Ishikawa (cell line): ENCODE measurements at regions not wholly inside any gene's neighbourhood (a gene's known extent, or its start where the extent isn't known, plus 50 kb on each side); places are given as distances from the start of the nearest gene placed in this dataset.

ENCODE experiments used
- CEBPB ChIP-seq: IDR thresholded peaks from 2 replicates; pipeline ENCODE4 v1.6.1; 2012
- CREB1 ChIP-seq: IDR thresholded peaks from 2 replicates; pipeline ENCODE4 v1.6.1; 2012; ENCODE audit warnings: low read depth
- EGR1 ChIP-seq: IDR thresholded peaks from 2 replicates; pipeline ENCODE4 v1.6.1; 2012
- EP300 ChIP-seq: IDR thresholded peaks from 2 replicates; pipeline ENCODE4 v1.6.1; 2012; ENCODE audit warnings: borderline replicate concordance
- FOXM1 ChIP-seq: IDR thresholded peaks from 2 replicates; pipeline ENCODE4 v1.6.1; 2012; ENCODE audit warnings: low read depth, borderline replicate concordance
- NFIC ChIP-seq: IDR thresholded peaks from 2 replicates; pipeline ENCODE4 v1.6.1; 2012
- RAD21 ChIP-seq: IDR thresholded peaks from 2 replicates; pipeline ENCODE4 v1.6.1; 2012; ENCODE audit warnings: low read depth
- TAF1 ChIP-seq: IDR thresholded peaks from 2 replicates; pipeline ENCODE4 v1.6.1; 2012; ENCODE audit warnings: low read depth, mild to moderate bottlenecking
- TCF12 ChIP-seq: IDR thresholded peaks from 2 replicates; pipeline ENCODE4 v1.6.1; 2012; ENCODE audit warnings: low read depth
- TEAD4 ChIP-seq: IDR thresholded peaks from 2 replicates; pipeline ENCODE4 v1.6.1; 2012
- YY1 ChIP-seq: IDR thresholded peaks from 2 replicates; pipeline ENCODE4 v1.6.1; 2012; ENCODE audit warnings: low read depth
- ZBTB7A ChIP-seq: IDR thresholded peaks from 2 replicates; pipeline ENCODE4 v1.6.1; 2012; ENCODE audit warnings: low read depth
- TF ChIP-seq, protein P1 (sequence below): IDR thresholded peaks from 2 replicates; pipeline ENCODE4 v1.6.1; 2012
- TF ChIP-seq, protein P2 (sequence below): IDR thresholded peaks from 2 replicates; pipeline ENCODE4 v1.6.1; 2012; ENCODE audit warnings: low read depth, mild to moderate bottlenecking
- TF ChIP-seq, protein P3 (sequence below): IDR thresholded peaks from 2 replicates; pipeline ENCODE4 v1.6.1; 2012

DNA sequence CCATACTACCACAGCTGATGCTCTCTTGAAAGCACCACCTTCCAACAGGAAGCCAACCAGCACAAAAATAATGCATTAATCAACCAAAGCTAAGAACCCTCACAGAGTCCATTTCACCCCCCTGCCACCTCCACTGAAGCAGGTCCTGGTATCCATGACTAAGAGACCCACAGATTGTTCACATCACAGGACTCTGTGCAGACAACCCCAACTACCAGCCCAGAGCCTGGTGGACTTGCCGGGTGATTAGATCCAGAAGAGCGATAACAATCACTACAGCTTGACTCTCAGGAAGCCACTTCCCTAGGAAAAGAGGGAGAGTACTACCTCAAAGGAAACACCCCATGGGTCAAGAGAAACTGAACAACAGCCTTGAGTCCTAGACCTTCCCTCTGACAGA is 528.1 kb downstream of the KIF20B start:
- TF ChIP-seq NFIC (no peak), ZBTB7A (no peak), FOXM1 (no peak)
- TF ChIP-seq, protein P1, sequence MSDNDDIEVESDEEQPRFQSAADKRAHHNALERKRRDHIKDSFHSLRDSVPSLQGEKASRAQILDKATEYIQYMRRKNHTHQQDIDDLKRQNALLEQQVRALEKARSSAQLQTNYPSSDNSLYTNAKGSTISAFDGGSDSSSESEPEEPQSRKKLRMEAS = no peak

DNA sequence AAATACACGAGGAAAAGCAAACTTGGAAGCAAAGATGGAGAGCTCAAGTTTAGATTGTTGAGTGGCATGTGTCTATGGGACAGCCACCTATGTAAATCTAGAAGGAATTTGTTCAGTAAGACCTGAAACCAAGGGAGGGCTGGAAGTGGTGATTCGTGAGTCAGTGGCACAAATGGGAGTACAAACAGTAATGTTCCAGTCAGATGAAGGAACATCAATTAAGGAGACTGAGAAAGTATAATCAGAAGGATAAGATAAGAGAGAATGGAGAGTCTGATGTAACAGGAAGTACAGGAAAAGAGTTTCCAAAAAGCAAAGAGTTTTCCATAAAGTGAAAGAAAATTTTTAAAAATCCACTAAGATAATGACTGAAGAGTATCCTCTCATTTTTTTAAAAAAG is 544.2 kb downstream of the KIF20B start:
- no peak for TF ChIP-seq CREB1
- no peak for TF ChIP-seq YY1
- no peak for TF ChIP-seq EP300
- no peak for TF ChIP-seq TAF1
- TF ChIP-seq FOXM1 = no peak
- TF ChIP-seq, protein P2, sequence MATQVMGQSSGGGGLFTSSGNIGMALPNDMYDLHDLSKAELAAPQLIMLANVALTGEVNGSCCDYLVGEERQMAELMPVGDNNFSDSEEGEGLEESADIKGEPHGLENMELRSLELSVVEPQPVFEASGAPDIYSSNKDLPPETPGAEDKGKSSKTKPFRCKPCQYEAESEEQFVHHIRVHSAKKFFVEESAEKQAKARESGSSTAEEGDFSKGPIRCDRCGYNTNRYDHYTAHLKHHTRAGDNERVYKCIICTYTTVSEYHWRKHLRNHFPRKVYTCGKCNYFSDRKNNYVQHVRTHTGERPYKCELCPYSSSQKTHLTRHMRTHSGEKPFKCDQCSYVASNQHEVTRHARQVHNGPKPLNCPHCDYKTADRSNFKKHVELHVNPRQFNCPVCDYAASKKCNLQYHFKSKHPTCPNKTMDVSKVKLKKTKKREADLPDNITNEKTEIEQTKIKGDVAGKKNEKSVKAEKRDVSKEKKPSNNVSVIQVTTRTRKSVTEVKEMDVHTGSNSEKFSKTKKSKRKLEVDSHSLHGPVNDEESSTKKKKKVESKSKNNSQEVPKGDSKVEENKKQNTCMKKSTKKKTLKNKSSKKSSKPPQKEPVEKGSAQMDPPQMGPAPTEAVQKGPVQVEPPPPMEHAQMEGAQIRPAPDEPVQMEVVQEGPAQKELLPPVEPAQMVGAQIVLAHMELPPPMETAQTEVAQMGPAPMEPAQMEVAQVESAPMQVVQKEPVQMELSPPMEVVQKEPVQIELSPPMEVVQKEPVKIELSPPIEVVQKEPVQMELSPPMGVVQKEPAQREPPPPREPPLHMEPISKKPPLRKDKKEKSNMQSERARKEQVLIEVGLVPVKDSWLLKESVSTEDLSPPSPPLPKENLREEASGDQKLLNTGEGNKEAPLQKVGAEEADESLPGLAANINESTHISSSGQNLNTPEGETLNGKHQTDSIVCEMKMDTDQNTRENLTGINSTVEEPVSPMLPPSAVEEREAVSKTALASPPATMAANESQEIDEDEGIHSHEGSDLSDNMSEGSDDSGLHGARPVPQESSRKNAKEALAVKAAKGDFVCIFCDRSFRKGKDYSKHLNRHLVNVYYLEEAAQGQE = no peak
- no peak for TF ChIP-seq EGR1

DNA sequence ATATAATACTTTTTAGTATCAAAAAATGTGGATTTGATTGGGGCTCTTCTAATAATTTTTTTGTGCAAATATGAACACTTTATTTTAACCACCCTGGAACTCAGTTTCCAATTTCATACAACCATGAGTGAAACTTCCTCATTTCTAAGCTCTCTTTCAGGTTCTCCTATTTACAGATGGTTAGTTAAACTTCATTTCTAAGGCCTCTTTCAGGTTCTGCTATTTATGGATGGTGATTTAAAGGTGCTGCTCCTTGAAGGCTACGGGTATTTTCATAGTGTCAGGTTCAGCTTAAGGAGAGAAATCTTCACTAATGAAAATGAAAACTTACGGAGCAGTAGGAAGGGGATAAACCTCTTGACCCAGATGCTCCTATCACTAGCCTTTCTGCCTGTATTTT is 568.3 kb downstream of the KIF20B start:
- TF ChIP-seq EGR1 = no peak
- TF ChIP-seq NFIC = no peak
- TF ChIP-seq FOXM1 = no peak
- TF ChIP-seq YY1 = no peak
- no peak for TF ChIP-seq EP300
- TF ChIP-seq TCF12 = no peak
- TF ChIP-seq, protein P2 = no peak
- TF ChIP-seq, protein P1 = no peak

DNA sequence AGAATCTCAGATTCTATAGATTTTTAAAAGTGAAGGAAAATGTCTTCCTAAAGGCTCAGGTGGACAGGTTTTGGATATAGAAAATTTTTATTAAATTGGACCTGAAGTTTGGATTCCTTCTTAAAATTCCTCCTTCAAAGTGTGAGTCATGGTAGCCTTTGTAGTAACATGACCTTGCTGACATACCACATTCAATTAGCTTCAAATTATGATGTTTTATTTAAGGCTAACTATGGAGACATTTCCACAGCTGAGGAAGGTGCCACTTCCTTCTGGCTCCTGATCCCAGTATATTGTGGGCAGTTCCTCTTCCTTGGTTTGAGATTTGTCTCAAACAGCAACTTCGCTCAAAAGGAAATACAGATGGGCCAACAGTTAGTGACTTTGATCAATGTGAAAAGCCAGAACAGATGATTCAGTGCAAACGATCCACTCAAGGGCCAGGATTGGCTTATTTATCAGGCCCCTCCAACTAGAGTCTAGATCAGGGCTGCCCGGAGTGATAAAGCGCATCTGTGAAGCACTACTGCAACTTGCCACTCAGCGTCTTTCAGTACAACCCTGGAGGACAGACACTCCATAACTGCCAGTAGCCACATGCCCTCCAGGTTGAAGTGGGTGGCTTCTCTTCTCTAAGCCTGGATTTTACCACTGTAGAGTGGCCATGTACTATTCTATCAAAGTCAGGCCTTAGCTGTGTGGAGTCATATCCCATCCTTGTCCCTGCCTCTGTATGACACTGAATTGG is 573.5 kb downstream of the KIF20B start:
- no peak for TF ChIP-seq CEBPB
- no peak for TF ChIP-seq EGR1
- no peak for TF ChIP-seq FOXM1
- no peak for TF ChIP-seq YY1
- TF ChIP-seq, protein P2 = no peak
- no peak for TF ChIP-seq TEAD4
- TF ChIP-seq EP300 = no peak
- no peak for TF ChIP-seq CREB1
- no peak for TF ChIP-seq NFIC
- no peak for TF ChIP-seq TAF1
- TF ChIP-seq, protein P1 = no peak
- TF ChIP-seq ZBTB7A = no peak
- TF ChIP-seq TCF12 = no peak
- no peak for TF ChIP-seq RAD21
- TF ChIP-seq, protein P3, sequence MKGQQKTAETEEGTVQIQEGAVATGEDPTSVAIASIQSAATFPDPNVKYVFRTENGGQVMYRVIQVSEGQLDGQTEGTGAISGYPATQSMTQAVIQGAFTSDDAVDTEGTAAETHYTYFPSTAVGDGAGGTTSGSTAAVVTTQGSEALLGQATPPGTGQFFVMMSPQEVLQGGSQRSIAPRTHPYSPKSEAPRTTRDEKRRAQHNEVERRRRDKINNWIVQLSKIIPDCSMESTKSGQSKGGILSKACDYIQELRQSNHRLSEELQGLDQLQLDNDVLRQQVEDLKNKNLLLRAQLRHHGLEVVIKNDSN = no peak

DNA sequence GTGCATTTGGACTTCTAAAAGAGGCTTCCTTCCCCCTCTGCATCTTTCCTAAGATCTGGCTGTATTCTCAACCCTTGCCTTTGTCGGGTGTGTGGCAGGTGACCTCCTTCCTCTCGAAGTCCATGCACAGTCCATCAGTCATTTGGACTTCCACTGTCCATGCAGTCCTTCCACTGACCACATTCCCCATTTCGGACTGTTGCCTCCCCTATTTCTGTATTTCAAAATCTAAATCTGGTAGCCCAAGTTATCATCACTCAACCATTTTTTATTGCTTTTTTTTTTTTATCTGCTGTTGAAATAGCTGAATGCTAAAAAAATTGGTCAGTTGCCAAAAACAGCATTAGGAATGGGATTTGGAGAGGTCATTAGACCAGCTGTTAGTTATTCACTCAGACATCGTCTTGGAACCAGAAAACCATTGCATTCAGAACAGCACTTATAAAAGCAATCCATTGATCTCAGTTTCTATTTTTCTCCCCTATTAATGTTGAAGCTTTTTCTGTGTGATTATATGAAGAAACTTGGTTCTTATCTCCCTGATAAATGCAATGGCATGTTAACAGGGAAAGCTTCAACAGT is 575.6 kb downstream of the KIF20B start:
- no peak for TF ChIP-seq TCF12
- TF ChIP-seq, protein P3 = no peak
- TF ChIP-seq TAF1 = no peak
- TF ChIP-seq TEAD4 = no peak
- no peak for TF ChIP-seq EP300
- TF ChIP-seq, protein P1 = no peak
- TF ChIP-seq CEBPB = no peak
- TF ChIP-seq, protein P2 = no peak
- TF ChIP-seq CREB1 = no peak
- no peak for TF ChIP-seq EGR1
- no peak for TF ChIP-seq YY1
- TF ChIP-seq FOXM1 = no peak
- TF ChIP-seq ZBTB7A = no peak
- no peak for TF ChIP-seq RAD21
- TF ChIP-seq NFIC = no peak
